ENCODE measurements at regions not wholly inside any gene's neighbourhood (a gene's known extent, or its start where the extent isn't known, plus 50 kb on each side); places are given as distances from the start of the nearest gene placed in this dataset.
"Not testable (repeated sequence)": the region's sequence is repeated elsewhere in the genome, so short reads cannot be mapped to it uniquely, and the experiment has no call there.

- ChIA-PET CTCF (interaction anchor here (0.8 to 0.9 kb wide), 2 partner anchors 14 to 152 kb away, joined by 3 read pairs; no protein-coding TSS in a partner anchor), POLR2A (no interaction called here)
- no peaks in the 10 kb centered on the region for H3K36me3 ChIP-seq (ENCODE audit: control insufficient read depth, insufficient read depth, low read length)
- H3K4me3 ChIP-seq (ENCODE audit: low read depth, low read length): no peak overlapping the region
- no peak for TF ChIP-seq CTCF (IDR thresholded peaks at IDR 0.05; ENCODE audit: insufficient read depth, low read depth, low read length)
- DNase-seq (ENCODE audit: low read depth): no peak
- no peaks in the 10 kb centered on the region for H3K27me3 ChIP-seq (ENCODE audit: control insufficient read depth, insufficient read depth, low read length)
Measured at GRCh38 chr14:50031602-50032313, 84.6 kb downstream of the VCPKMT start.

- POLR2A ChIA-PET; H3K36me3 ChIP-seq (ENCODE audit: control insufficient read depth, insufficient read depth, low read length): not testable (repeated sequence)
- CTCF ChIA-PET: interaction anchor here (0.8 kb wide), 1 partner anchor 153 kb away, joined by 3 read pairs; no protein-coding TSS in a partner anchor
Measured at GRCh38 chr14:50032462-50033167, 83.8 kb downstream of the VCPKMT start.

GRCh38 chr14:50035214-50035613 is 81.2 kb downstream of the VCPKMT start:
- ChIA-PET POLR2A (no interaction called here), CTCF (no interaction called here)
- Histone ChIP-seq H3K4me3 (ENCODE audit: low read depth, low read length) (no peak overlapping the region), H3K27me3 (ENCODE audit: control insufficient read depth, insufficient read depth, low read length) (no peaks in the 10 kb centered on the region), H3K36me3 (ENCODE audit: control insufficient read depth, insufficient read depth, low read length) (no peaks in the 10 kb centered on the region)
- TF ChIP-seq CTCF (IDR thresholded peaks at IDR 0.05; ENCODE audit: insufficient read depth, low read depth, low read length): no peak
- DNase-seq (ENCODE audit: low read depth): no peak

More at GRCh38 chr14:50032462-50033167, 83.8 kb downstream of the VCPKMT start:
- not testable (repeated sequence) for H3K4me3 ChIP-seq (ENCODE audit: low read depth, low read length); DNase-seq (ENCODE audit: low read depth); H3K27me3 ChIP-seq (ENCODE audit: control insufficient read depth, insufficient read depth, low read length)

- no peak for TF ChIP-seq CTCF (IDR thresholded peaks at IDR 0.05; ENCODE audit: insufficient read depth, low read depth, low read length)
- Histone ChIP-seq H3K4me3 (ENCODE audit: low read depth, low read length) (no peak overlapping the region), H3K36me3 (ENCODE audit: control insufficient read depth, insufficient read depth, low read length) (no peaks in the 10 kb centered on the region), H3K27me3 (ENCODE audit: control insufficient read depth, insufficient read depth, low read length) (no peaks in the 10 kb centered on the region)
- ChIA-PET CTCF (no interaction called here), POLR2A (interaction anchor here (0.6 kb wide), 1 partner anchor 8 kb away, joined by 4 read pairs; no protein-coding TSS in a partner anchor)
- DNase-seq (ENCODE audit: low read depth): no peak
Measured at GRCh38 chr14:50036211-50036610, 80.2 kb downstream of the VCPKMT start.

- H3K4me3 ChIP-seq (ENCODE audit: low read depth, low read length): no peak overlapping the region
- no peaks in the 10 kb centered on the region for H3K27me3 ChIP-seq (ENCODE audit: control insufficient read depth, insufficient read depth, low read length)
- DNase-seq (ENCODE audit: low read depth): no peak
- no peaks in the 10 kb centered on the region for H3K36me3 ChIP-seq (ENCODE audit: control insufficient read depth, insufficient read depth, low read length)
- ChIA-PET CTCF (no interaction called here), POLR2A (interaction anchor here (0.6 kb wide), 1 partner anchor 9 kb away, joined by 4 read pairs; no protein-coding TSS in a partner anchor)
- TF ChIP-seq CTCF (IDR thresholded peaks at IDR 0.05; ENCODE audit: insufficient read depth, low read depth, low read length): no peak
Measured at GRCh38 chr14:50036637-50037036, 79.7 kb downstream of the VCPKMT start.

Data from BJ (cell line).